ENCODE measurements at regions not wholly inside any gene's neighbourhood (a gene's known extent, or its start where the extent isn't known, plus 50 kb on each side); places are given as distances from the start of the nearest gene placed in this dataset.

GRCh38 chr7:156055206-156055822, 243.1 kb upstream of the SHH start:
- no peak for TF ChIP-seq CTCF (IDR thresholded peaks at IDR 0.05; ENCODE audit: extremely low read depth, missing control alignments)
- DNase-seq (ENCODE audit: low spot score) = no peak

- no peak for DNase-seq (ENCODE audit: low spot score)
These were observed 239.6 kb upstream of the SHH start for GRCh38 chr7:156051884-156052283.

GRCh38 chr7:156050636-156051569, 238.6 kb upstream of the SHH start:
- no peak for TF ChIP-seq CTCF (IDR thresholded peaks at IDR 0.05; ENCODE audit: extremely low read depth, missing control alignments)
- no peak for DNase-seq (ENCODE audit: low spot score)

More at GRCh38 chr7:156051884-156052283, 239.6 kb upstream of the SHH start:
- TF ChIP-seq CTCF (IDR thresholded peaks at IDR 0.05; ENCODE audit: extremely low read depth, missing control alignments) = no peak

GRCh38 chr7:156049366-156049765, 237.1 kb upstream of the SHH start:
- no peak for DNase-seq (ENCODE audit: low spot score)
- TF ChIP-seq CTCF (IDR thresholded peaks at IDR 0.05; ENCODE audit: extremely low read depth, missing control alignments) = no peak

- TF ChIP-seq CTCF (IDR thresholded peaks at IDR 0.05; ENCODE audit: extremely low read depth, missing control alignments) = no peak
- no peak for DNase-seq (ENCODE audit: low spot score)
These were observed 233.8 kb upstream of the SHH start for GRCh38 chr7:156046031-156046560.

GRCh38 chr7:156043416-156044178, 231.3 kb upstream of the SHH start:
- no peak for TF ChIP-seq CTCF (IDR thresholded peaks at IDR 0.05; ENCODE audit: extremely low read depth, missing control alignments)

More at GRCh38 chr7:156043416-156044178, 231.3 kb upstream of the SHH start:
- no peak for DNase-seq (ENCODE audit: low spot score)
